ENCODE measurements at regions not wholly inside any gene's neighbourhood (a gene's known extent, or its start where the extent isn't known, plus 50 kb on each side); places are given as distances from the start of the nearest gene placed in this dataset.
"Not testable (repeated sequence)": the region's sequence is repeated elsewhere in the genome, so short reads cannot be mapped to it uniquely, and the experiment has no call there.

DNA sequence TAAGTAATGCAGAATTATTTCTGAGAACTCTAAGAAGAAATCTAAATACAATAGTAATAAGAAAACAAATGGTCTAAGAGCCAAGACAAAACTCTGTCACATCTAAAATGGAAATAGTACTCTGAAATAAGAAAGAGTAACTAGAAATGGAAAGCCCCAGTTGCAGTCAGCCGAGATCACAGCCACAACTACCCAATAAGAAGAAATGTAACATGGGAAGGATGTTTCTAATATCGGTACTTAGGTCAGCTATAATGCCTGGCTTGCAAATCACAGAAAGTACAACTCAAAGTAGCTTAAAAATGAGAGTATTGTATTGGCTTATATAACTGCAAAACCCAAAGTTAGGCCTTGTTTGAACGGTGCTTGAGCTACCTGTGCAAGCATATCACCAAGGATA is 58.6 kb upstream of the USP25 start:
- intact Hi-C loops (cut with micrococcal nuclease), result no loop called here
- ATAC-seq (ENCODE audit: low read depth), result no peak

DNA sequence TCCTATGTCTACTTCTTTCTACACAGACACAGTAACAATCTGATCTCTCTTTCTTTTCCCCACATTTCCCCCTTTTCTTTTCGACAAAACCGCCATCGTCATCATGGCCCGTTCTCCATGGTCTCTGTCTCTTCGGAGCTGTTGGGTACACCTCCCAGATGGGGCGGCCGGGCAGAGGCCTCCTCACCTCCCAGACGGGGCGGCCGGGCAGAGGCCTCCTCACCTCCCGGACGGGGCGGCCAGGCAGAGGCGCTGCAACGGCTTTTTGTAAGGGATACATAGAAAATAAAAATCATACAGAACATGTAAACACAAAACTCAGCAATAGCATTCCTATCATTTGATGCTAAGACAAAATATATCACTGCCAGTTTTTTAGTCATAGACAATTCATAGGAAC is 57.2 kb upstream of the USP25 start:
- H3K23ac ChIP-seq (ENCODE audit: low read depth, low read length); H2BK20ac ChIP-seq (ENCODE audit: low read depth, low read length); H2BK15ac ChIP-seq (ENCODE audit: low read depth, low read length); H3K14ac ChIP-seq (replicated peaks; ENCODE audit: low read depth, low read length); in situ Hi-C loops (cut with MboI; ENCODE audit: low sequenced_read_pairs); H3K18ac ChIP-seq (ENCODE audit: low read depth, low read length); H4K8ac ChIP-seq (ENCODE audit: low read depth in 2 of 2, low read length in 2 of 2); H3K9ac ChIP-seq (ENCODE audit: low read depth, low read length); H2AK9ac ChIP-seq (replicated peaks; ENCODE audit: low read depth, low read length, poor library complexity); H3K9me1 ChIP-seq (ENCODE audit: insufficient read depth, low read length); H3K27me3 ChIP-seq (ENCODE audit: control insufficient read depth, insufficient read depth, low read length); H3K36me3 ChIP-seq (ENCODE audit: control insufficient read depth, insufficient read depth, low read length); H2AFZ ChIP-seq (replicated peaks; ENCODE audit: low read length, poor library complexity); ATAC-seq (ENCODE audit: low read depth); H4K5ac ChIP-seq (ENCODE audit: low read depth, low read length); CTCF ChIA-PET; H3K79me1 ChIP-seq (ENCODE audit: low read depth in 1 of 2, low read length in 2 of 2); H3K56ac ChIP-seq (ENCODE audit: extremely low read depth, insufficient read depth, low read length); H2AK5ac ChIP-seq (ENCODE audit: low read depth, low read length); H3K4ac ChIP-seq (ENCODE audit: low read depth, low read length); intact Hi-C loops (cut with micrococcal nuclease); H2BK120ac ChIP-seq (ENCODE audit: low read depth, low read length); DNase-seq; dilution Hi-C loops (cut with HindIII; ENCODE audit: low sequenced_read_pairs, unreplicated experiment); H4K91ac ChIP-seq (ENCODE audit: insufficient read depth, low read depth, low read length); H3K4me3 ChIP-seq (ENCODE audit: insufficient read depth, low read depth, low read length); H3K4me2 ChIP-seq (ENCODE audit: low read depth, low read length); H3K27ac ChIP-seq (ENCODE audit: insufficient read depth, low read length); POLR2A ChIA-PET (ENCODE audit: unreplicated experiment); H3K4me1 ChIP-seq (ENCODE audit: control insufficient read depth, insufficient read depth, low read length); H4K20me1 ChIP-seq (ENCODE audit: insufficient read depth, low read length); H3K9me3 ChIP-seq (ENCODE audit: control insufficient read depth, insufficient read depth, low read length); BruUV-seq (replicated peaks); H2BK5ac ChIP-seq (ENCODE audit: low read depth, low read length, poor library complexity, severe bottlenecking): not testable (repeated sequence)
- 100% methylated on average over 4 of the region's 15 CpGs; no CpG with 5 or more reads in 1 of the 2 experiments for WGBS, 2 experiments (ENCODE audit: extremely low coverage in 2 of 2, insufficient read length in 1 of 2)

More for the DNA sequence above, 58.6 kb upstream of the USP25 start:
- Histone ChIP-seq H4K8ac (ENCODE audit: low read depth in 2 of 2, low read length in 2 of 2) (no peak overlapping the region), H3K27me3 (ENCODE audit: control insufficient read depth, insufficient read depth, low read length) (no peaks in the 10 kb centered on the region), H3K4ac (ENCODE audit: low read depth, low read length) (no peak overlapping the region), H3K18ac (ENCODE audit: low read depth, low read length) (no peak overlapping the region), H3K36me3 (ENCODE audit: control insufficient read depth, insufficient read depth, low read length) (no peaks in the 10 kb centered on the region), H3K4me2 (ENCODE audit: low read depth, low read length) (no peak overlapping the region), H2BK20ac (ENCODE audit: low read depth, low read length) (no peak overlapping the region), H4K5ac (ENCODE audit: low read depth, low read length) (no peak overlapping the region), H3K9ac (ENCODE audit: low read depth, low read length) (no peak overlapping the region), H3K9me3 (ENCODE audit: control insufficient read depth, insufficient read depth, low read length) (no peaks in the 10 kb centered on the region), H3K23ac (ENCODE audit: low read depth, low read length) (no peak overlapping the region), H2BK5ac (ENCODE audit: low read depth, low read length, poor library complexity, severe bottlenecking) (no peak overlapping the region), H2BK120ac (ENCODE audit: low read depth, low read length) (no peak overlapping the region), H3K27ac (ENCODE audit: insufficient read depth, low read length) (no peak overlapping the region), H3K56ac (ENCODE audit: extremely low read depth, insufficient read depth, low read length) (no peak overlapping the region), H3K4me1 (ENCODE audit: control insufficient read depth, insufficient read depth, low read length) (peaks cover 7% of the 10 kb centered on the region; the same call in 1 of the 2 replicates), H4K20me1 (ENCODE audit: insufficient read depth, low read length) (no peaks in the 10 kb centered on the region), H2AK9ac (replicated peaks; ENCODE audit: low read depth, low read length, poor library complexity) (no peak overlapping the region), H3K9me1 (ENCODE audit: insufficient read depth, low read length) (peaks cover 6% of the 10 kb centered on the region; the same call in 1 of the 2 replicates), H2AFZ (replicated peaks; ENCODE audit: low read length, poor library complexity) (no peak overlapping the region), H2BK15ac (ENCODE audit: low read depth, low read length) (no peak overlapping the region), H3K4me3 (ENCODE audit: insufficient read depth, low read depth, low read length) (no peak overlapping the region), H2AK5ac (ENCODE audit: low read depth, low read length) (no peak overlapping the region), H3K14ac (replicated peaks; ENCODE audit: low read depth, low read length) (no peak overlapping the region), H4K91ac (ENCODE audit: insufficient read depth, low read depth, low read length) (no peak overlapping the region), H3K79me1 (ENCODE audit: low read depth in 1 of 2, low read length in 2 of 2) (no peaks in the 10 kb centered on the region)
- no peak for DNase-seq
- dilution Hi-C loops (cut with HindIII; ENCODE audit: low sequenced_read_pairs, unreplicated experiment), result no loop called here
- POLR2A ChIA-PET (ENCODE audit: unreplicated experiment), result no interaction called here
- no CpG with 5 or more reads among the region's 3 CpGs for WGBS, 2 experiments (ENCODE audit: extremely low coverage in 2 of 2, insufficient read length in 1 of 2)
- no TSS peak for BruUV-seq (replicated peaks)
- no peak for TF ChIP-seq CHD1 (IDR thresholded peaks at IDR 0.05; ENCODE audit: low read depth, low read length)
- no peak for TF ChIP-seq POLR2A (IDR thresholded peaks at IDR 0.05; ENCODE audit: low read depth, low read length)
- TF ChIP-seq CEBPB (IDR thresholded peaks at IDR 0.05; ENCODE audit: low read depth, low read length), result no peak
- TF ChIP-seq, protein P1, sequence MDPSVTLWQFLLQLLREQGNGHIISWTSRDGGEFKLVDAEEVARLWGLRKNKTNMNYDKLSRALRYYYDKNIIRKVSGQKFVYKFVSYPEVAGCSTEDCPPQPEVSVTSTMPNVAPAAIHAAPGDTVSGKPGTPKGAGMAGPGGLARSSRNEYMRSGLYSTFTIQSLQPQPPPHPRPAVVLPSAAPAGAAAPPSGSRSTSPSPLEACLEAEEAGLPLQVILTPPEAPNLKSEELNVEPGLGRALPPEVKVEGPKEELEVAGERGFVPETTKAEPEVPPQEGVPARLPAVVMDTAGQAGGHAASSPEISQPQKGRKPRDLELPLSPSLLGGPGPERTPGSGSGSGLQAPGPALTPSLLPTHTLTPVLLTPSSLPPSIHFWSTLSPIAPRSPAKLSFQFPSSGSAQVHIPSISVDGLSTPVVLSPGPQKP (IDR thresholded peaks at IDR 0.05; ENCODE audit: borderline replicate concordance, low read depth, low read length), result no peak
- no peak for TF ChIP-seq MAFK (IDR thresholded peaks at IDR 0.05; ENCODE audit: low read depth, low read length)
- TF ChIP-seq BHLHE40 (IDR thresholded peaks at IDR 0.05; ENCODE audit: low read depth, low read length), result no peak
- no peak for TF ChIP-seq MAZ (IDR thresholded peaks at IDR 0.05; ENCODE audit: borderline replicate concordance, low read depth, low read length)
- TF ChIP-seq SMC3 (IDR thresholded peaks at IDR 0.05; ENCODE audit: low read depth, low read length), result no peak
- TF ChIP-seq RCOR1 (IDR thresholded peaks at IDR 0.05; ENCODE audit: insufficient replicate concordance, low read length), result no peak
- TF ChIP-seq, protein P2, sequence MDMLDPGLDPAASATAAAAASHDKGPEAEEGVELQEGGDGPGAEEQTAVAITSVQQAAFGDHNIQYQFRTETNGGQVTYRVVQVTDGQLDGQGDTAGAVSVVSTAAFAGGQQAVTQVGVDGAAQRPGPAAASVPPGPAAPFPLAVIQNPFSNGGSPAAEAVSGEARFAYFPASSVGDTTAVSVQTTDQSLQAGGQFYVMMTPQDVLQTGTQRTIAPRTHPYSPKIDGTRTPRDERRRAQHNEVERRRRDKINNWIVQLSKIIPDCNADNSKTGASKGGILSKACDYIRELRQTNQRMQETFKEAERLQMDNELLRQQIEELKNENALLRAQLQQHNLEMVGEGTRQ (IDR thresholded peaks at IDR 0.05; ENCODE audit: low read depth, low read length), result no peak
- TF ChIP-seq NFE2L2 (IDR thresholded peaks at IDR 0.05; ENCODE audit: low read depth, low read length), result no peak
- in situ Hi-C loops (cut with MboI; ENCODE audit: low sequenced_read_pairs), result no loop called here
- CTCF ChIA-PET, result no interaction called here

Data from IMR-90 (cell line).